ENCODE measurements at regions not wholly inside any gene's neighbourhood (a gene's known extent, or its start where the extent isn't known, plus 50 kb on each side); places are given as distances from the start of the nearest gene placed in this dataset.

DNA sequence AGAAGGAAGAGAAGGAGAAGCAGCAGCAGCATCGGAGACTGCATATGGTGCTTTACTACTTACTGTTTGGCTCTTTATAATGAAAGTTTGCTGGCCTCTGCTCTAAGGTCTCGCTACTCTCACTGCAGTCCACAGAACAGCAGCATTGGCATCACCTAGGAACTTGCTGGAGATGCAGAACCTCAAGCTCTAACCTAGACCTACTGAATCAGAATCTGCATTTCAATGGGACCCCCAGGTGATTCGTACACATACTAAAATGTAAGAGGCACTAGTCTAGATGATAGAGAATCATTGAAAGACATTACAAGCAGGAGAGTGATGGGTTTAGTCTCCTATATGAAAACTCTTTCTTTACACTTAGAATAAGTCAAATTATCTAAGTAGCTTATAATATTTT, 270.6 kb downstream of the KLF5 start:
- TF ChIP-seq, protein P1, sequence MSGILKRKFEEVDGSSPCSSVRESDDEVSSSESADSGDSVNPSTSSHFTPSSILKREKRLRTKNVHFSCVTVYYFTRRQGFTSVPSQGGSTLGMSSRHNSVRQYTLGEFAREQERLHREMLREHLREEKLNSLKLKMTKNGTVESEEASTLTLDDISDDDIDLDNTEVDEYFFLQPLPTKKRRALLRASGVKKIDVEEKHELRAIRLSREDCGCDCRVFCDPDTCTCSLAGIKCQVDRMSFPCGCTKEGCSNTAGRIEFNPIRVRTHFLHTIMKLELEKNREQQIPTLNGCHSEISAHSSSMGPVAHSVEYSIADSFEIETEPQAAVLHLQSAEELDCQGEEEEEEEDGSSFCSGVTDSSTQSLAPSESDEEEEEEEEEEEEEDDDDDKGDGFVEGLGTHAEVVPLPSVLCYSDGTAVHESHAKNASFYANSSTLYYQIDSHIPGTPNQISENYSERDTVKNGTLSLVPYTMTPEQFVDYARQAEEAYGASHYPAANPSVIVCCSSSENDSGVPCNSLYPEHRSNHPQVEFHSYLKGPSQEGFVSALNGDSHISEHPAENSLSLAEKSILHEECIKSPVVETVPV (CRISPR knock-in tag; IDR thresholded peaks at IDR 0.05), result no peak
- no peak for TF ChIP-seq ESRRG (CRISPR knock-in tag; IDR thresholded peaks at IDR 0.05)

DNA sequence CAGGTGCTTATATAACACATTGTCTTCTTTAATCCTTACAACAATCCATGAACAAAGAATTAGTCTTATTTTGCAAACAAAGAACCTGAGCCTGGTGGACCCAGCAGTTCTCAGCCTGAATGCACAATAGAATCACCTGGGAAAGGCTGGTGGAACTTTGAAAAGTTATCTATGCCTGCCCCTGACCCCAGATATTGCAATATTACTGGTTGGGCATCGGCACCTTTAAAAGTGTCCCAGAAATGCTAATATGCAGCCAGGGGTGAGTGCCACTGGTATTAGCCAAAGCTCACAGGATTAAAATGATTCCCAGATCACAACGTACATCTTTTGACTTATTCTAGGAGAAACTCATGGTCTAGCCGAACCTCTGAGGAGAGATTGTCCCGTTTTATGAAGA, 268.8 kb downstream of the KLF5 start:
- ATAC-seq, result no peak
- TF ChIP-seq TOX (CRISPR knock-in tag; IDR thresholded peaks at IDR 0.05; ENCODE audit: borderline replicate concordance), result no peak
- no peak for TF ChIP-seq TCF4 (CRISPR knock-in tag; IDR thresholded peaks at IDR 0.05; ENCODE audit: borderline replicate concordance)
- no peak for TF ChIP-seq BACH2 (CRISPR knock-in tag; IDR thresholded peaks at IDR 0.05; ENCODE audit: borderline replicate concordance)
- no peak for TF ChIP-seq PPARA (CRISPR knock-in tag; IDR thresholded peaks at IDR 0.05; ENCODE audit: borderline replicate concordance)
- TF ChIP-seq SNAI2 (CRISPR knock-in tag; IDR thresholded peaks at IDR 0.05), result no peak
- no peak for TF ChIP-seq CSDC2 (CRISPR knock-in tag; IDR thresholded peaks at IDR 0.05)
- no peak for TF ChIP-seq ESRRG (CRISPR knock-in tag; IDR thresholded peaks at IDR 0.05)
- TF ChIP-seq ZNF70 (CRISPR knock-in tag; IDR thresholded peaks at IDR 0.05), result no peak
- TF ChIP-seq ZNF565 (CRISPR knock-in tag; conservative IDR thresholded peaks at IDR 0.05; ENCODE audit: low read depth), result no peak
- no peak for TF ChIP-seq ZFP30 (CRISPR knock-in tag; IDR thresholded peaks at IDR 0.05)

More for the DNA sequence above, 270.6 kb downstream of the KLF5 start:
- no peak for ATAC-seq

DNA sequence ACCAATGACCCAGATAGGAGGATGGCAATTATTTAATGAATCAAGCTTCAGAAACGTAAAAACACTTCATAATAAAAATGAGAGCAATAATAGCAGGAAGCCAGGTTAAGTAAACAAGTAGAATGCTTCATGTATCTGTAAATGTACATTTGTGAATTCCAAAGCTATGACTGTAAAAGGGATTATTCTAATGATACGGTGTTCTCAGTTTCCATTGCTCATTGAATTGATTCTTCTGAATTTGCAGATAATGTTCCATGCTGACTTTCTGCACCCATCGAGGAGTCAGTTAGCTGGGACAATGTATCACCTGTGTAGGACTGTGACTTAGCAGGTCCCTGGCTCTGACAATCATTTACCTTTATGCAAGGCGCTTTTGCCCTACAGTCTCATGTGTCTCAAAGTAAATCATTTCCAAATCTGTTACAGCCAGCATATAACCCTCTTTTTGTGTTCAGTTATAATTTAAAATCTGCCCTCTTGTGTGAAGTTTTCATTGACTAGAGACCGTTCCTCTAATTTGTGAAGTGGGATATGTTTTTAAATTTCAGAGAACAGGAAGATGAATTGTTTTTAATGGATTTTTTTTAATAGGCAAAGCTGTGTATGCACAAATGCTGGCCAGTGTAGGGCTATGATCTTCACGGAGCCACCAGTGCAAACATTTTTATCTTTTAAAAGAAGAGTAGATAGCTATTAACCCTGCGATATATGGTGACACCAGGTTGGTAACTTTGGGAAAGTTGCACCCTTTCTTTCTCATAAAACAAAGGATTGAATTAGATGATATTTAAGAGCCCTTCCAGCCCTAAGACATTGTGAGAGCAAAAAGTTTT, 267.1 kb downstream of the KLF5 start:
- ATAC-seq, result no peak
- TF ChIP-seq ISL1 (CRISPR knock-in tag; IDR thresholded peaks at IDR 0.05) (no peak), RARB (CRISPR knock-in tag; IDR thresholded peaks at IDR 0.05) (no peak), ZNF70 (CRISPR knock-in tag; IDR thresholded peaks at IDR 0.05) (no peak), PPARA (CRISPR knock-in tag; IDR thresholded peaks at IDR 0.05; ENCODE audit: borderline replicate concordance) (no peak), TOX (CRISPR knock-in tag; IDR thresholded peaks at IDR 0.05; ENCODE audit: borderline replicate concordance) (no peak), ESRRG (CRISPR knock-in tag; IDR thresholded peaks at IDR 0.05) (no peak)
- TF ChIP-seq, protein P2, sequence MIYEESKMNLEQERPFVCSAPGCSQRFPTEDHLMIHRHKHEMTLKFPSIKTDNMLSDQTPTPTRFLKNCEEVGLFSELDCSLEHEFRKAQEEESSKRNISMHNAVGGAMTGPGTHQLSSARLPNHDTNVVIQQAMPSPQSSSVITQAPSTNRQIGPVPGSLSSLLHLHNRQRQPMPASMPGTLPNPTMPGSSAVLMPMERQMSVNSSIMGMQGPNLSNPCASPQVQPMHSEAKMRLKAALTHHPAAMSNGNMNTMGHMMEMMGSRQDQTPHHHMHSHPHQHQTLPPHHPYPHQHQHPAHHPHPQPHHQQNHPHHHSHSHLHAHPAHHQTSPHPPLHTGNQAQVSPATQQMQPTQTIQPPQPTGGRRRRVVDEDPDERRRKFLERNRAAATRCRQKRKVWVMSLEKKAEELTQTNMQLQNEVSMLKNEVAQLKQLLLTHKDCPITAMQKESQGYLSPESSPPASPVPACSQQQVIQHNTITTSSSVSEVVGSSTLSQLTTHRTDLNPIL (CRISPR knock-in tag; IDR thresholded peaks at IDR 0.05; ENCODE audit: low read depth), result no peak
- TF ChIP-seq, protein P3, sequence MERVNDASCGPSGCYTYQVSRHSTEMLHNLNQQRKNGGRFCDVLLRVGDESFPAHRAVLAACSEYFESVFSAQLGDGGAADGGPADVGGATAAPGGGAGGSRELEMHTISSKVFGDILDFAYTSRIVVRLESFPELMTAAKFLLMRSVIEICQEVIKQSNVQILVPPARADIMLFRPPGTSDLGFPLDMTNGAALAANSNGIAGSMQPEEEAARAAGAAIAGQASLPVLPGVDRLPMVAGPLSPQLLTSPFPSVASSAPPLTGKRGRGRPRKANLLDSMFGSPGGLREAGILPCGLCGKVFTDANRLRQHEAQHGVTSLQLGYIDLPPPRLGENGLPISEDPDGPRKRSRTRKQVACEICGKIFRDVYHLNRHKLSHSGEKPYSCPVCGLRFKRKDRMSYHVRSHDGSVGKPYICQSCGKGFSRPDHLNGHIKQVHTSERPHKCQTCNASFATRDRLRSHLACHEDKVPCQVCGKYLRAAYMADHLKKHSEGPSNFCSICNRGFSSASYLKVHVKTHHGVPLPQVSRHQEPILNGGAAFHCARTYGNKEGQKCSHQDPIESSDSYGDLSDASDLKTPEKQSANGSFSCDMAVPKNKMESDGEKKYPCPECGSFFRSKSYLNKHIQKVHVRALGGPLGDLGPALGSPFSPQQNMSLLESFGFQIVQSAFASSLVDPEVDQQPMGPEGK (CRISPR knock-in tag; IDR thresholded peaks at IDR 0.05; ENCODE audit: borderline replicate concordance), result no peak

DNA sequence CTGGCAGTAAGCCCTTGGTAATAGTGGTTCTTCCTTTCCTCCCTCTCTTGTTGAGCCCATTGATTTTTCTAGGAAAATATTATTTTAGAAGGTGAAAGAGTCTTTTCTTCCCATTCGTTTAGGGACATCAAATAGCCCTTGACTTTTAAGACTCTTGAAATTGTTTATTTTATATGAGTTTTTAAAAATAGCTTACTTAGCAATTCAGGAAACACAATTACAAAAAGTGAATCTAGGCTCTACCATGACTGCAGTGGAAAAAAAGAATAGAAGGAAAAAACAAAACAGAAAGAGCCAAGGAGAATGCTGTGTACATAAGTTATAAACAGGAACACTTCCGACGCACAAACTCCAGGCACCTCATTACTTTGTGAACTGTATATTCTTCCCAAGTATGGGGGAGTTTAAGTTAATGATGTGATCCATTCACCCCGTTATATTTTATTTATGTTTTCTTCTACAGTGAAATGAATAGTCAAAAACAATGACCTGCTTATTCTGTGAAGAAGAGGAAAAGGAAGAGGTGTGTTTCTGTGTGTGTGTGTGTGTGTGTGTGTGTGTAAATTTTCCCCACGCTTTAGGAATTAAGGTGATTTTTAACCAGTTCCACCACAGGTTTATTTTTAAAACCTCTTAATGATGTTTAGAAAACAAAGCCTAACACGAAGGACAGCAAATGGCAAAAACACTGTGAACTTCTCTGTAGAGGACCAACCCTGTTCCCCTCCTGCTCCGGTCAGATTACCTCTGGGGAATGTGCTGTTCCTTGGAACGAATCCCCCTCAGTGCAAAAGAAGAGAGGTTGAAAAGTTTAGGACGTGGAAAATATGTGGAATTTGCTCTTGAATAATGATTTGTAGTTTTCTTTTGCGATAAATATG, 266.3 kb downstream of the KLF5 start:
- TF ChIP-seq ISL1 (CRISPR knock-in tag; IDR thresholded peaks at IDR 0.05) (no peak), GLIS3 (CRISPR knock-in tag; IDR thresholded peaks at IDR 0.05) (no peak), ESRRG (CRISPR knock-in tag; IDR thresholded peaks at IDR 0.05) (no peak)
- no peak for ATAC-seq

DNA sequence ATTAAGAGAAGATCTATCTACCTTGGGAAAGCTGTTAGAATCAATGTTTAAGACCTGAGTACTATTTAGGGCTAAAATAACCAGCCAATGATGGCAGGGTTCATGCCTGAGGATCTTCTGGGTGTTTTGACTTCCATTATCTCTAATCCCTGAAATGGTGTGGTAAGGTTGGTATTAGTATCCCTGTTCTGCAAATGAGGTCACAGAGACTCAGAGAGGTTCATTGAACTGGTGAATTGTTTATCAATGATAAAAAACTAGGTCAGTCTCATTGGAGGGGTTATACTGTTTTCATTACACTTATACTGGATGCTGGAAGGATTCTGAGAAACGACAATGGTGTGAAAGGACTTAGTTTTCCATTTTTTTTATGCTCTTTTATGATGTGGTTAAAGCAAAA, 264.8 kb downstream of the KLF5 start:
- ATAC-seq, result no peak
- TF ChIP-seq CSDC2 (CRISPR knock-in tag; IDR thresholded peaks at IDR 0.05) (no peak), ZFP30 (CRISPR knock-in tag; IDR thresholded peaks at IDR 0.05) (no peak)

DNA sequence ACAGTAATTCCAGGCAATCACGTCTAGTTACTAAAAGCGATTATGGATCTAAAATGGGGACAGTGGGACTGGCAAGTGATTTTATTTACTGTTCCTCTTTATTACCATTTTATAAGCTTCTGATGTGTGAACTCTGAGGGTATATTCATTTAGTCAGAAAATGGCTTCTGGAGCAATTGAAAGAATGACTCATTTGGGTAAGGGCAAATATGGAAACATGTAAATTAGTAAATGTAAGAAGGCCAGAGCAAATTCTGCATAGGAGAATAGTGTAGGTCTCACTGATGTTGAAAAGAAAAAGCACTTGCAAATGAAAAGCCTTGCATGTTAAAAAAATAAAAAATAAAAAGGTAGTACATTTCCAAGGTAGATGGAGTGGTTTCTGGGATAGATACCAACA, 262.2 kb downstream of the KLF5 start:
- ATAC-seq, result no peak
- no peak for TF ChIP-seq TOX (CRISPR knock-in tag; IDR thresholded peaks at IDR 0.05; ENCODE audit: borderline replicate concordance)
- TF ChIP-seq PPARA (CRISPR knock-in tag; IDR thresholded peaks at IDR 0.05; ENCODE audit: borderline replicate concordance), result no peak
- TF ChIP-seq ZFP30 (CRISPR knock-in tag; IDR thresholded peaks at IDR 0.05), result no peak
- no peak for TF ChIP-seq ZC3H10 (CRISPR knock-in tag; IDR thresholded peaks at IDR 0.05)
- TF ChIP-seq OSR1 (CRISPR knock-in tag; IDR thresholded peaks at IDR 0.05), result no peak
- no peak for TF ChIP-seq ZNF565 (CRISPR knock-in tag; conservative IDR thresholded peaks at IDR 0.05; ENCODE audit: low read depth)
- no peak for TF ChIP-seq CSDC2 (CRISPR knock-in tag; IDR thresholded peaks at IDR 0.05)
- no peak for TF ChIP-seq SNAI2 (CRISPR knock-in tag; IDR thresholded peaks at IDR 0.05)
- TF ChIP-seq, protein P4, sequence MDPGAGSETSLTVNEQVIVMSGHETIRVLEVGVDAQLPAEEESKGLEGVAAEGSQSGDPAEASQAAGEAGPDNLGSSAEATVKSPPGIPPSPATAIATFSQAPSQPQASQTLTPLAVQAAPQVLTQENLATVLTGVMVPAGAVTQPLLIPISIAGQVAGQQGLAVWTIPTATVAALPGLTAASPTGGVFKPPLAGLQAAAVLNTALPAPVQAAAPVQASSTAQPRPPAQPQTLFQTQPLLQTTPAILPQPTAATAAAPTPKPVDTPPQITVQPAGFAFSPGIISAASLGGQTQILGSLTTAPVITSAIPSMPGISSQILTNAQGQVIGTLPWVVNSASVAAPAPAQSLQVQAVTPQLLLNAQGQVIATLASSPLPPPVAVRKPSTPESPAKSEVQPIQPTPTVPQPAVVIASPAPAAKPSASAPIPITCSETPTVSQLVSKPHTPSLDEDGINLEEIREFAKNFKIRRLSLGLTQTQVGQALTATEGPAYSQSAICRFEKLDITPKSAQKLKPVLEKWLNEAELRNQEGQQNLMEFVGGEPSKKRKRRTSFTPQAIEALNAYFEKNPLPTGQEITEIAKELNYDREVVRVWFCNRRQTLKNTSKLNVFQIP (CRISPR knock-in tag; IDR thresholded peaks at IDR 0.05; ENCODE audit: borderline replicate concordance, low read depth), result no peak
- TF ChIP-seq, protein P2 (CRISPR knock-in tag; IDR thresholded peaks at IDR 0.05; ENCODE audit: low read depth), result no peak
- no peak for TF ChIP-seq ISL1 (CRISPR knock-in tag; IDR thresholded peaks at IDR 0.05)
- no peak for TF ChIP-seq RARB (CRISPR knock-in tag; IDR thresholded peaks at IDR 0.05)
- TF ChIP-seq GLIS3 (CRISPR knock-in tag; IDR thresholded peaks at IDR 0.05), result no peak
- no peak for TF ChIP-seq BACH2 (CRISPR knock-in tag; IDR thresholded peaks at IDR 0.05; ENCODE audit: borderline replicate concordance)
- TF ChIP-seq ZNF70 (CRISPR knock-in tag; IDR thresholded peaks at IDR 0.05), result no peak
- TF ChIP-seq ARNTL (CRISPR knock-in tag; IDR thresholded peaks at IDR 0.05; ENCODE audit: borderline replicate concordance, low read depth), result no peak
